GM19023 (cell line): ENCODE measurements at regions not wholly inside any gene's neighbourhood (a gene's known extent, or its start where the extent isn't known, plus 50 kb on each side); places are given as distances from the start of the nearest gene placed in this dataset.
"Not testable (repeated sequence)": the region's sequence is repeated elsewhere in the genome, so short reads cannot be mapped to it uniquely, and the experiment has no call there.

Experiments used
- ATAC-seq: cut with Tn5 transposase; IDR thresholded peaks from one replicate; pipeline ENCODE4 v1.9.1; 2021; ENCODE audit warnings: mild to moderate bottlenecking, moderate library complexity; ENCODE audit not compliant: unreplicated experiment

- no peak for ATAC-seq
Observed at GRCh38 chr3:118245312-118245711, 789.3 kb downstream of the IGSF11 start.

- not testable (repeated sequence) for ATAC-seq
Observed at GRCh38 chr3:118258850-118259249, 775.8 kb downstream of the IGSF11 start.

- no peak for ATAC-seq
Observed at GRCh38 chr3:118262800-118263402, 771.7 kb downstream of the IGSF11 start.

GRCh38 chr3:118267588-118267987 lies 767.1 kb downstream of the IGSF11 start:
- ATAC-seq, result no peak

- ATAC-seq, result no peak
Observed at GRCh38 chr3:118269537-118270125, 765.0 kb downstream of the IGSF11 start.

- ATAC-seq, result no peak
Observed at GRCh38 chr3:118272991-118273390, 761.7 kb downstream of the IGSF11 start.

GRCh38 chr3:118277814-118278213 lies 756.8 kb downstream of the IGSF11 start:
- no peak for ATAC-seq

- no peak for ATAC-seq
Observed at GRCh38 chr3:118292841-118293240, 741.8 kb downstream of the IGSF11 start.

- no peak for ATAC-seq
Observed at GRCh38 chr3:118298133-118298532, 736.5 kb downstream of the IGSF11 start.

GRCh38 chr3:118304557-118304956 lies 730.1 kb downstream of the IGSF11 start:
- ATAC-seq, result no peak

- ATAC-seq, result no peak
Observed at GRCh38 chr3:118332699-118333098, 701.9 kb downstream of the IGSF11 start.

- no peak for ATAC-seq
Observed at GRCh38 chr3:118337649-118338048, 697.0 kb downstream of the IGSF11 start.

GRCh38 chr3:118347396-118348168 lies 687.1 kb downstream of the IGSF11 start:
- ATAC-seq, result no peak

GRCh38 chr3:118348169-118348557 lies 686.5 kb downstream of the IGSF11 start:
- no peak for ATAC-seq

- ATAC-seq, result no peak
Observed at GRCh38 chr3:118354556-118354955, 680.1 kb downstream of the IGSF11 start.

GRCh38 chr3:118369892-118370491 lies 664.7 kb downstream of the IGSF11 start:
- ATAC-seq, result no peak

GRCh38 chr3:118380576-118380975 lies 654.1 kb downstream of the IGSF11 start:
- no peak for ATAC-seq

- ATAC-seq, result no peak
Observed at GRCh38 chr3:118396491-118396890, 638.2 kb downstream of the IGSF11 start.

GRCh38 chr3:118400086-118400485 lies 634.6 kb downstream of the IGSF11 start:
- no peak for ATAC-seq

- ATAC-seq, result no peak
Observed at GRCh38 chr3:118400886-118401285, 633.8 kb downstream of the IGSF11 start.

- no peak for ATAC-seq
Observed at GRCh38 chr3:118401887-118402286, 632.8 kb downstream of the IGSF11 start.

GRCh38 chr3:118402971-118403370 lies 631.7 kb downstream of the IGSF11 start:
- no peak for ATAC-seq
